Sigmoid colon (tissue), 6 donors: ENCODE measurements at regions not wholly inside any gene's neighbourhood (a gene's known extent, or its start where the extent isn't known, plus 50 kb on each side); places are given as distances from the start of the nearest gene placed in this dataset.

ENCODE experiments used
- DNase-seq: peaks from one replicate; pipeline ENCODE4 v3.0.0-alpha.2; 2019
- H3K27ac ChIP-seq, 4 donors: fragments of 200-600 bp; sonication (generic); one replicate each; pipeline ENCODE4 v1.5.1; 2016 to 2019; ENCODE audit warnings: mild to moderate bottlenecking in 1 of 4
- H3K27me3 ChIP-seq, 3 donors: fragments of 200-600 bp; sonication (generic); one replicate each; pipeline ENCODE4 v1.5.1; 2019; ENCODE audit warnings: mild to moderate bottlenecking in 1 of 3
- H3K36me3 ChIP-seq, 4 donors: fragments of 200-600 bp; sonication (generic); one replicate each; pipeline ENCODE4 v1.5.1; 2016 to 2019
- H3K4me1 ChIP-seq, 4 donors: fragments of 200-600 bp; sonication (generic); one replicate each; pipeline ENCODE4 v1.5.1; 2017 to 2019
- H3K4me3 ChIP-seq, 4 donors: fragments of 200-600 bp; sonication (generic); one replicate each; pipeline ENCODE4 v1.5.1; 2017 to 2019; ENCODE audit warnings: mild to moderate bottlenecking in 2 of 4, moderate library complexity in 1 of 4
- H3K9me3 ChIP-seq, 4 donors: fragments of 200-600 bp in 3 of 4; sonication (generic) in 3 of 4; one replicate each; pipeline versions ENCODE4 v1.5.1 to v1.6.1; 2013 to 2019
- EP300 ChIP-seq, 4 donors: sonication (generic); formaldehyde crosslinking; IDR thresholded peaks; one replicate each; pipeline ENCODE4 v1.6.1; 2017; ENCODE audit warnings: antibody characterized with exemption in 4 of 4
- POLR2A ChIP-seq, 2 donors: fragments of 450-650 bp; IDR thresholded peaks; one replicate each; pipeline ENCODE4 v1.6.1; 2016; ENCODE audit warnings: antibody characterized with exemption in 2 of 2, mild to moderate bottlenecking in 2 of 2, moderate library complexity in 2 of 2
- POLR2AphosphoS5 ChIP-seq, 4 donors: sonication (generic); formaldehyde crosslinking; IDR thresholded peaks; one replicate each; pipeline ENCODE4 v1.6.1; 2017; ENCODE audit warnings: antibody characterized with exemption in 4 of 4
- WGBS, 2 donors: extraction: QIAGEN DNeasy Blood & Tissue Kit; methylation state at CpG; one replicate each; pipeline ENCODE4 v1.1.7; 2013; 5-methylcytosine and 5-hydroxymethylcytosine counted together
- intact Hi-C: fragments of 100-400 bp; cut with DNase I; formaldehyde crosslinking; loops from one replicate; pipeline ENCODE4 v1.15.1; 2023
- TF ChIP-seq, protein P1 (sequence below), 4 experiments: fragments of 450-650 bp in 3 of 4; fragments of 200-600 bp in 1 of 4; IDR thresholded peaks; one replicate each; pipeline ENCODE4 v1.5.1; 2016 to 2019; ENCODE audit warnings: antibody characterized with exemption in 4 of 4, mild to moderate bottlenecking in 3 of 4, moderate library complexity in 2 of 4
- donor health status: healthy with polysubstance abuse.
- donor health status: healthy.

DNA sequence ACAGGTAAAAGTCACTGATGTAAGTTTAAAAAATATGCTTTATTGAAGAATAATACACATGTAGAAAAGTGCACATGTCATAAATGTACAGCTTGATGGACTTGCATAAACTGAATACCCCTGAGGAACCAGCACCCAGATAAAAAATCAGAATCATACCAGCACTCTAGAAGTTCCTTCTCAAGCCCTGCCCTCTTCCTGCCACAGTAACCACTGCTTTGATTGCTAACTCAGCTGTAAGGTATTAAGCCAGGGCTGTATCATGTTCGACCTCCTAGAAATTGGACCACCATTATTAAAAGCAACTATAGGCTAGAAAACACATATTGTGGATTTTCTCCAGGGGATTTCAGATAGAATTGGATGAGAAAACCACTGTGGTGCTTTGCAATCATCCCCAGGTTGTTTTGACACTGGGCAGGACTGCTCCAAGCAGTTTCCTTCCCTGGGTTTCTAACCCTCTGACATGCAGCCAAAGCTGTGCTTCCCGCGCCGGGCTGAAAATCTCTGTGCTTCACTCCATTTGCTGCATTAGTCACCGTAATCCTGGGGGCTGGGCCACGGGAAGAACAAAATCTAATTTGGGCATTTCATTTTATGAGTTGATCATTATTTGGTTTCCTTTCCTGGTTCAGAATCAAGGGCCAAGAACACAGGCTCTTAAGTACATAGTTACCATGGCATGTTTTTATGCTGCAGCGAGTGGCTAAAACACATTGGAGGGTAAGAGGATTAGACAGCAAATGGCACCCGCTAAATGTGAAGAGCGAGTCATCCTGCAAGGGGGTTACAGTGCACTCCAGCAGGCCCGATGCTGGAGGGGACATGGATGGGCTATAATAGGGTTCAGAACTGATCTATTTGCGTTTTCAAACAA, 139.4 kb upstream of the IL12B start:
- no peak for DNase-seq
- H3K36me3 ChIP-seq = no peaks in the 10 kb centered on the region
- TF ChIP-seq EP300 (IDR thresholded peaks at IDR 0.05) (no peak), POLR2A (IDR thresholded peaks at IDR 0.05) (no peak), POLR2AphosphoS5 (IDR thresholded peaks at IDR 0.05) (no peak)
- TF ChIP-seq, protein P1, sequence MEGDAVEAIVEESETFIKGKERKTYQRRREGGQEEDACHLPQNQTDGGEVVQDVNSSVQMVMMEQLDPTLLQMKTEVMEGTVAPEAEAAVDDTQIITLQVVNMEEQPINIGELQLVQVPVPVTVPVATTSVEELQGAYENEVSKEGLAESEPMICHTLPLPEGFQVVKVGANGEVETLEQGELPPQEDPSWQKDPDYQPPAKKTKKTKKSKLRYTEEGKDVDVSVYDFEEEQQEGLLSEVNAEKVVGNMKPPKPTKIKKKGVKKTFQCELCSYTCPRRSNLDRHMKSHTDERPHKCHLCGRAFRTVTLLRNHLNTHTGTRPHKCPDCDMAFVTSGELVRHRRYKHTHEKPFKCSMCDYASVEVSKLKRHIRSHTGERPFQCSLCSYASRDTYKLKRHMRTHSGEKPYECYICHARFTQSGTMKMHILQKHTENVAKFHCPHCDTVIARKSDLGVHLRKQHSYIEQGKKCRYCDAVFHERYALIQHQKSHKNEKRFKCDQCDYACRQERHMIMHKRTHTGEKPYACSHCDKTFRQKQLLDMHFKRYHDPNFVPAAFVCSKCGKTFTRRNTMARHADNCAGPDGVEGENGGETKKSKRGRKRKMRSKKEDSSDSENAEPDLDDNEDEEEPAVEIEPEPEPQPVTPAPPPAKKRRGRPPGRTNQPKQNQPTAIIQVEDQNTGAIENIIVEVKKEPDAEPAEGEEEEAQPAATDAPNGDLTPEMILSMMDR (IDR thresholded peaks at IDR 0.05) = no peak
- no peaks in the 10 kb centered on the region for H3K9me3 ChIP-seq
- no peak overlapping the region for H3K27ac ChIP-seq
- WGBS, 2 donors = 62 to 69% methylated on average over 11 of the region's 11 CpGs
- intact Hi-C loops = no loop called here
- H3K4me1 ChIP-seq = no peaks in the 10 kb centered on the region
- H3K4me3 ChIP-seq = no peak overlapping the region
- no peaks in the 10 kb centered on the region for H3K27me3 ChIP-seq

DNA sequence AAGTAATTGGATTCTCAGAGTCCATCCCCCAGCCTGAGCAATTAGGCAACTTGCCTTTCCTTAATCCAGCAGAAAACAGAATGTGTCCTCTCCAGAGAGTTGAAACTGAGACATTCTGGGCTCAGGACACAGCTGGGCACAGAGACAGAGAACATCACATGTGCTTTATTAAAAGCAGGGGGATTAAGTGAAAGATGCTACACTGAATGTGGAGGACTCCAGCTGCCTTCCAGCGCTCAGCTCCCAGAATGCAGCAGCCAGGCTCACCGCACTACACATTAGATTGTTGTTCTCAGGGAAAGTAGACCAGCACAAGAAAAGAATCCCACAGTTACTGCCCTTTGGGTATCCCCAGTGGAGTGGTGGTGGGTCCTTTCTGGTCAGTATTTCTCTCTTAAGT, 141.6 kb upstream of the IL12B start:
- H3K27ac ChIP-seq = no peak overlapping the region
- TF ChIP-seq POLR2A (IDR thresholded peaks at IDR 0.05) (no peak), EP300 (IDR thresholded peaks at IDR 0.05) (no peak), POLR2AphosphoS5 (IDR thresholded peaks at IDR 0.05) (no peak)
- TF ChIP-seq, protein P1 (IDR thresholded peaks at IDR 0.05) = no peak
- intact Hi-C loops = no loop called here
- H3K27me3 ChIP-seq = no peaks in the 10 kb centered on the region
- H3K4me1 ChIP-seq = no peaks in the 10 kb centered on the region
- peaks cover 0 to 3% (median 0%) of the 10 kb centered on the region in 4 donors for H3K9me3 ChIP-seq
- WGBS, 2 donors = 84 to 85% methylated on average over 2 of the region's 2 CpGs
- H3K36me3 ChIP-seq = no peaks in the 10 kb centered on the region
- no peak overlapping the region for H3K4me3 ChIP-seq
- peak; percentile 70 for DNase-seq

DNA sequence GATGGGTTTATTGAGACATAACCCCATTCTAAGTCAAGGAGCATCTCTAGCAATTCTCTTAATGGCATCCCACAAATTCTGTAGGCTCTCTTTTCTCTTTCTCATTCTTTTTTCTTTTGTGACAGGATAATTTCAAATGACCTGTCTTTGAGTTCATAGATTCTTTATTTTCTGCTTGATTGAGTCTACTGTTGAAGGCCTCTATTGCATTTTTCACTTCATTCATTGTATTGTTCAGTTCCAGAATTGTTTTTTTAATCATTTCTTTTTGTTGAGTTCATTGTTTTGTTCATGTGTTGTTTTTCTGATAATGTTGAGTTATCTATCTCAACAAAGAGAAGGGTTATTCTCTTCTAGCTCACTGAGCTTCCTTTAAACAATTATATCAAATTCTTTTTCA, 144.7 kb upstream of the IL12B start:
- peaks cover 0 to 3% (median 0%) of the 10 kb centered on the region in 4 donors for H3K9me3 ChIP-seq
- no peaks in the 10 kb centered on the region for H3K36me3 ChIP-seq
- no peak overlapping the region for H3K4me3 ChIP-seq
- no peak for DNase-seq
- no peaks in the 10 kb centered on the region for H3K4me1 ChIP-seq
- no peak overlapping the region for H3K27ac ChIP-seq
- H3K27me3 ChIP-seq = no peaks in the 10 kb centered on the region
- TF ChIP-seq, protein P1 (IDR thresholded peaks at IDR 0.05) = no peak
- TF ChIP-seq POLR2A (IDR thresholded peaks at IDR 0.05) (no peak), EP300 (IDR thresholded peaks at IDR 0.05) (no peak), POLR2AphosphoS5 (IDR thresholded peaks at IDR 0.05) (no peak)
- intact Hi-C loops = no loop called here

DNA sequence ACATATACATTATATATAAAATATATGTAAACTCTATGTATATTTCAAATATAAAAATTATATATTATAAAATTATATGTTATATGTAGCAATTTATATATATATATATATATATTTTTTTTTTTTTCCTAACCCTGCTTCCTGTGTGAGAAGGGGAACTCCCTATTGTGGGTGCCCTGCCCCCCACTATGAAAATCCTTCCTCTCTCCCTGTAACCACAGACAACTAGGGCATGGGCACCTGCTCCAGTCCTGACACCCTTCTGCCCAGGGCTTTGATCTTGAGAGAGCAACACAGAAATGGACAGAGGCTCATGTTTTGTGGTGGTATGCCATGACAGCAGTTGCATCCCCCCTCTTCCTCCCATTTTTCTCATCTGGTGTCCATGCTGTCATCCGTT, 148.7 kb upstream of the IL12B start:
- H3K36me3 ChIP-seq = no peaks in the 10 kb centered on the region
- peaks cover 0 to 3% (median 0%) of the 10 kb centered on the region in 4 donors for H3K9me3 ChIP-seq
- no peak overlapping the region for H3K27ac ChIP-seq
- no peaks in the 10 kb centered on the region for H3K4me1 ChIP-seq
- 58 to 72% methylated on average over 1 of the region's 1 CpG for WGBS, 2 donors
- no peaks in the 10 kb centered on the region for H3K27me3 ChIP-seq
- no peak for DNase-seq
- intact Hi-C loops = no loop called here
- H3K4me3 ChIP-seq = no peak overlapping the region
- TF ChIP-seq EP300 (IDR thresholded peaks at IDR 0.05) (no peak), POLR2AphosphoS5 (IDR thresholded peaks at IDR 0.05) (no peak), POLR2A (IDR thresholded peaks at IDR 0.05) (no peak)
- TF ChIP-seq, protein P1 (IDR thresholded peaks at IDR 0.05) = no peak
